ENCODE measurements at regions not wholly inside any gene's neighbourhood (a gene's known extent, or its start where the extent isn't known, plus 50 kb on each side); places are given as distances from the start of the nearest gene placed in this dataset.
A peak's percentile ranks its signal among the peaks of the same experiment; 100 is the strongest.

DNA sequence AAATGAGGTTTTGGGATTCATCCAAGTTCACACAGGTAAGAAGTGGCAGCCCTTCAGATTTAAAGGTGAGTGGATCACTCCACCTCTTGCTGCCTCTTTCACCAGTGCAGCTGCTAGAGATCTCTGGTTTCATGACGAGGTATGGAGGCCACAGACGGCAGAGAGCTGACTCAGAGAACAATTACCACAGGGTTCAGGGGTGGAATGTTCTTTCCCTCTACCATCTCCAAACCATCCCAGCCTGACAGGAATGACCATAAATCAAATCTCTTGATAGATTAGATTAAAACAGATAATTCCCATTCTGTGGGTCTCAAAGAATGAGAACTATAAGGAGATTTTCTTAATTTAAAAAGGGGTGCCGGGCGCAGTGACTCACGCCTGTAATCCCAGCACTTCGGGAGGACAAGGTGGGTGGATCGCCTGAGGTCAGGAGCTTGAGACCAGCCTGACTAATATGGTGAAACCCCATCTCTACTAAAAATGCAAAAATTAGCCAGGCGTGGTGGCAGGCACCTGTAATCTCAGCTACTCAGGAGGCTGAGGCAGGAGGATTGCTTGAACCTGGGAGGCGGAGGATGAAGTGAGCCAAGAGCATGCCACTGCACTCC is 174.2 kb upstream of the ATP11B start:
- TF ChIP-seq, protein P1, sequence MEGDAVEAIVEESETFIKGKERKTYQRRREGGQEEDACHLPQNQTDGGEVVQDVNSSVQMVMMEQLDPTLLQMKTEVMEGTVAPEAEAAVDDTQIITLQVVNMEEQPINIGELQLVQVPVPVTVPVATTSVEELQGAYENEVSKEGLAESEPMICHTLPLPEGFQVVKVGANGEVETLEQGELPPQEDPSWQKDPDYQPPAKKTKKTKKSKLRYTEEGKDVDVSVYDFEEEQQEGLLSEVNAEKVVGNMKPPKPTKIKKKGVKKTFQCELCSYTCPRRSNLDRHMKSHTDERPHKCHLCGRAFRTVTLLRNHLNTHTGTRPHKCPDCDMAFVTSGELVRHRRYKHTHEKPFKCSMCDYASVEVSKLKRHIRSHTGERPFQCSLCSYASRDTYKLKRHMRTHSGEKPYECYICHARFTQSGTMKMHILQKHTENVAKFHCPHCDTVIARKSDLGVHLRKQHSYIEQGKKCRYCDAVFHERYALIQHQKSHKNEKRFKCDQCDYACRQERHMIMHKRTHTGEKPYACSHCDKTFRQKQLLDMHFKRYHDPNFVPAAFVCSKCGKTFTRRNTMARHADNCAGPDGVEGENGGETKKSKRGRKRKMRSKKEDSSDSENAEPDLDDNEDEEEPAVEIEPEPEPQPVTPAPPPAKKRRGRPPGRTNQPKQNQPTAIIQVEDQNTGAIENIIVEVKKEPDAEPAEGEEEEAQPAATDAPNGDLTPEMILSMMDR (IDR thresholded peaks at IDR 0.05; ENCODE audit: low read depth, low read length, missing control alignments): no peak
- no peak overlapping the region for H3K27ac ChIP-seq
- no peaks in the 10 kb centered on the region for H3K36me3 ChIP-seq (replicated peaks)
- H3K27me3 ChIP-seq (replicated peaks): no peaks in the 10 kb centered on the region
- no peak overlapping the region for H3K4me3 ChIP-seq (ENCODE audit: low read depth, low read length)
- peak; percentile 38 for DNase-seq
- in situ Hi-C loops (cut with HindIII; ENCODE audit: low pct_ligation_motif_present, low sequenced_read_pairs): no loop called here

DNA sequence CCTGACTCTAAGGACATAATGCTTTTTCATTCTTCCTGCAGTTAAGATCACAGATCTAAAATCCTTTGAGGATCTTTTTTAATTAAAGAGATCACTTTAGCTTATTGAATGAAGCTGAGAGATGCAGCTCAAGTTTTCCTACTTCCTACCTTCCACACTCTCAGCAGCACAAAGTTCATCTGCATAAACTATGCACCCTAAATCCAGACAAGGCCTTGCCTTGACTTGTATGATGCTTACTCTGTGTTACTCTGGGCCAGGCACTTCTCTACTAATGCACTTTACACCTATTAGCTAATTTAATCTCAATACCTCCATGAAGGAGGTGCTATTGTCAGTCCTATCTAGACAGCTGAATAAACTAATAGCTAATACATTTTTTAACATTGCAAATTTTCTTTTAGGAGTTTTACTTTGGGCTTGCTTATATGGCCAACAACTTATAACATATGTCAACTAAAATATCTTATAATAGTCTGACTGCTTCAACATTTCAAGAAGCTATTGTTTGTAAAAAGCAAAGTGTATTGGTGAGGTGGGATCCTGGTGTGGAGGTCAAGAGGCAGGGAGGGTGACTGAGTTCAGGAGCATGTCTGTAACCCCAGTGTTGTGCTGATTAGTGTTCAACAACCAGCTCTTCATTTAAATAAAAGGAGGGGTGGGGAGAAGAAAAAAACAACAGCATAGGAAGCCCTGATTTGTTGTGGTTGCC is 172.4 kb upstream of the ATP11B start:
- Histone ChIP-seq H3K27ac (no peak overlapping the region), H3K27me3 (replicated peaks) (no peaks in the 10 kb centered on the region)

DNA sequence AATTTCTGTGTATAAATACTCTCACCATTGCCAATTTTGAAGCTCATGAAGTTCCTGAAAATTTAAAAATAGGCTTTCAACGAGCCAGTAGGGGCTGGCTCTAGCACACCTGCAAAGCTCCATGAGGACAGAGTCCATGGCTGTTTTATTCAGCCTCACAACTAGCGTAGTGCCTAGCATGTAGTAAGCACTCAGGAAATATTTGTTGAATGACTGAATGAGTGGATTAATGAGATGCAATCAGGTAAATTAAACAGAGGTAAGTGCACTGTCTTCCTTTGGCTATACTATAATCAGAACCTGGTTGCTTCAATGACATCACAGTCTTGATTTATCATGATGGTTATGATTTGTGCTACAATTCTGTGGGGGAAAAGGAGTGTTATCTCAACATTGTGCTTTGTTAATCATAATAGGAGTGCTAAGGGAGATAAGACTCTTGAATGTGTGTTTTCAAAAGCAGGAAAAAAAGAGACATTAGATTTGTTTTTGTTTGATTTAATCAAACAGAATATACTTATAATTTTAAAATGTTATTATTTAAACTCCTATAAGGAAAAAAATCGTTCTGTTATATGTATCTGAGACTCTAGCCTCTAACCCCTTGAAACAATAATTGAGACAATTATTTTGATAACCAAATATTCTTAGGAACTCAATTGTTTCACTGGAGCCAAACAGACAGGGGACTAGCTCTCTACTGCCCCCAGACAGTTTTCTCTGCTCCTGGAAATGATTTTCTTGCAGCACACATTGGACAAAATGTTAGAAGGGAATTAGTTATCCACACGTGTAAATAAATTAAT is 171.7 kb upstream of the ATP11B start:
- H3K27ac ChIP-seq: no peak overlapping the region
- TF ChIP-seq, protein P1 (IDR thresholded peaks at IDR 0.05; ENCODE audit: low read depth, low read length, missing control alignments): peak; percentile 67
- in situ Hi-C loops (cut with HindIII; ENCODE audit: low pct_ligation_motif_present, low sequenced_read_pairs): no loop called here

More for the DNA sequence above, 172.4 kb upstream of the ATP11B start:
- in situ Hi-C loops (cut with HindIII; ENCODE audit: low pct_ligation_motif_present, low sequenced_read_pairs): no loop called here
- H3K4me3 ChIP-seq (ENCODE audit: low read depth, low read length): no peak overlapping the region
- DNase-seq: no peak
- H3K36me3 ChIP-seq (replicated peaks): no peaks in the 10 kb centered on the region
- TF ChIP-seq, protein P1 (IDR thresholded peaks at IDR 0.05; ENCODE audit: low read depth, low read length, missing control alignments): no peak

DNA sequence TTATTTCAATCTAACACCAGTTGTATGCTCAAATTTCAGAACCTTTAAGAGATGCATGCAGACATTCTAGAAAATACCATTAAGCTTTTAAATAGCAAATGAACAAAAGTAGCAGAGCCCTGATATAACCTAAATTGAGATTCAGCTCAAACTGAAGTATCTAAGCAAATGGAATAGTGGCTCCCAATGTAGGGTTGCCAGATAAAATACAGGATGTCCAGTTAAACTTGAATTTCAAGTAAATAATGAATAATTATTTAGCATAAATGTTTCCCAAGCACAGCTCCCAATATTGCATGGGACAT is 171.1 kb upstream of the ATP11B start:
- TF ChIP-seq, protein P1 (IDR thresholded peaks at IDR 0.05; ENCODE audit: low read depth, low read length, missing control alignments): no peak
- in situ Hi-C loops (cut with HindIII; ENCODE audit: low pct_ligation_motif_present, low sequenced_read_pairs): no loop called here

More for the DNA sequence above, 171.7 kb upstream of the ATP11B start:
- Histone ChIP-seq H3K4me3 (ENCODE audit: low read depth, low read length) (no peak overlapping the region), H3K36me3 (replicated peaks) (no peaks in the 10 kb centered on the region), H3K27me3 (replicated peaks) (no peaks in the 10 kb centered on the region)
- no peak for DNase-seq

DNA sequence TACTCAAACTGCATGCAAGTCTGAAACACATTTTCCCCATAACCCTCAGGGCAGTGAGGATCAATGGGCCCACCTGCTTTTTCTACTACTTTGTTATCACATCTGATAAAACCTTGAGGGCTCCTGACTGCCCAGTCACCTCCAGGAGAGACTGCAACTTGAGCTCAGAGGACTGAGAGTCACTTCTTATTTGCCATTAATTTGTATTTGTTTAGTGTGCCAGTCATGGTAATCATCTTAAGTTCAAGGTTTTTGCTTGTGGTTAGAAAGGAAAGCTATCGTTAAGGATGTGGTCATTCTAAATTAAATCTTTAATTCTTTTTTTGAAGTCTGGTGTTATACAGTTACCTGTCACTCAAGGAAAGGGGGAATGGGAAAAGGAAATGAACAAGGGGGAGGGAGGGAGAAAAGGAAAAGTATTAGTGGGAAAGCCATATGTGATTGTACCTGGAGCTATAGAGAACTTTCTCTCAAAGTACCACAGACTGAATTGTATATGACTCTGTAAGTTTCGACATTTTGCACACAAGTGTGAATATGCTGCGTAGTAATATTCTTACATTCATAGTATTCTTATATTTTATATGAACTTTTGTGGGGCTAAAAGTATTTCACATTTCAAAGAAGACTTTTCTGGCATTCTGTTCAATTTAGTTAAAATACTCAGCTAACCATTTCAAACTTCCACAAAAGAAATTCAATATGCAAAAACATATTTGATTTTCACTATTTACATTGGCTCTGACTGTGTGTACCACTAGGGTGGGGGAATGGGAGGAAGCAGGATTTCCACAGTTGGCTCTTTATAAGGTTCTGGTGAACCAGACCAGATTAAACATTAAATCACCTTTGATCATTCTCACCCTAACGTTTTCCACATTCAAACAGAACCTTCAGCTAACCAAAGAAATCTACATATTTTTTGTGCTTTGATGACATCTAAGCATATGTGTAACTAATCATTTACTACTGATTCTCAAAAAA is 166.5 kb upstream of the ATP11B start:
- in situ Hi-C loops (cut with HindIII; ENCODE audit: low pct_ligation_motif_present, low sequenced_read_pairs): no loop called here
- no peaks in the 10 kb centered on the region for H3K36me3 ChIP-seq (replicated peaks)
- no peak for DNase-seq
- TF ChIP-seq, protein P1 (IDR thresholded peaks at IDR 0.05; ENCODE audit: low read depth, low read length, missing control alignments): no peak
- no peak overlapping the region for H3K27ac ChIP-seq
- no peak overlapping the region for H3K4me3 ChIP-seq (ENCODE audit: low read depth, low read length)
- H3K27me3 ChIP-seq (replicated peaks): no peaks in the 10 kb centered on the region

More for the DNA sequence above, 171.1 kb upstream of the ATP11B start:
- Histone ChIP-seq H3K27ac (no peak overlapping the region), H3K4me3 (ENCODE audit: low read depth, low read length) (no peak overlapping the region), H3K36me3 (replicated peaks) (no peaks in the 10 kb centered on the region), H3K27me3 (replicated peaks) (no peaks in the 10 kb centered on the region)
- no peak for DNase-seq
